Ishikawa (cell line): ENCODE measurements at regions not wholly inside any gene's neighbourhood (a gene's known extent, or its start where the extent isn't known, plus 50 kb on each side); places are given as distances from the start of the nearest gene placed in this dataset.

Experiments used
- CEBPB ChIP-seq: IDR thresholded peaks from 2 replicates; pipeline ENCODE4 v1.6.1; 2012
- CREB1 ChIP-seq: IDR thresholded peaks from 2 replicates; pipeline ENCODE4 v1.6.1; 2012; ENCODE audit warnings: low read depth
- EGR1 ChIP-seq: IDR thresholded peaks from 2 replicates; pipeline ENCODE4 v1.6.1; 2012
- EP300 ChIP-seq: IDR thresholded peaks from 2 replicates; pipeline ENCODE4 v1.6.1; 2012; ENCODE audit warnings: borderline replicate concordance
- FOXM1 ChIP-seq: IDR thresholded peaks from 2 replicates; pipeline ENCODE4 v1.6.1; 2012; ENCODE audit warnings: low read depth, borderline replicate concordance
- NFIC ChIP-seq: IDR thresholded peaks from 2 replicates; pipeline ENCODE4 v1.6.1; 2012
- RAD21 ChIP-seq: IDR thresholded peaks from 2 replicates; pipeline ENCODE4 v1.6.1; 2012; ENCODE audit warnings: low read depth
- TAF1 ChIP-seq: IDR thresholded peaks from 2 replicates; pipeline ENCODE4 v1.6.1; 2012; ENCODE audit warnings: low read depth, mild to moderate bottlenecking
- TCF12 ChIP-seq: IDR thresholded peaks from 2 replicates; pipeline ENCODE4 v1.6.1; 2012; ENCODE audit warnings: low read depth
- TEAD4 ChIP-seq: IDR thresholded peaks from 2 replicates; pipeline ENCODE4 v1.6.1; 2012
- YY1 ChIP-seq: IDR thresholded peaks from 2 replicates; pipeline ENCODE4 v1.6.1; 2012; ENCODE audit warnings: low read depth
- ZBTB7A ChIP-seq: IDR thresholded peaks from 2 replicates; pipeline ENCODE4 v1.6.1; 2012; ENCODE audit warnings: low read depth
- TF ChIP-seq, protein P1 (sequence below): IDR thresholded peaks from 2 replicates; pipeline ENCODE4 v1.6.1; 2012
- TF ChIP-seq, protein P2 (sequence below): IDR thresholded peaks from 2 replicates; pipeline ENCODE4 v1.6.1; 2012
- TF ChIP-seq, protein P3 (sequence below): IDR thresholded peaks from 2 replicates; pipeline ENCODE4 v1.6.1; 2012; ENCODE audit warnings: low read depth, mild to moderate bottlenecking

DNA sequence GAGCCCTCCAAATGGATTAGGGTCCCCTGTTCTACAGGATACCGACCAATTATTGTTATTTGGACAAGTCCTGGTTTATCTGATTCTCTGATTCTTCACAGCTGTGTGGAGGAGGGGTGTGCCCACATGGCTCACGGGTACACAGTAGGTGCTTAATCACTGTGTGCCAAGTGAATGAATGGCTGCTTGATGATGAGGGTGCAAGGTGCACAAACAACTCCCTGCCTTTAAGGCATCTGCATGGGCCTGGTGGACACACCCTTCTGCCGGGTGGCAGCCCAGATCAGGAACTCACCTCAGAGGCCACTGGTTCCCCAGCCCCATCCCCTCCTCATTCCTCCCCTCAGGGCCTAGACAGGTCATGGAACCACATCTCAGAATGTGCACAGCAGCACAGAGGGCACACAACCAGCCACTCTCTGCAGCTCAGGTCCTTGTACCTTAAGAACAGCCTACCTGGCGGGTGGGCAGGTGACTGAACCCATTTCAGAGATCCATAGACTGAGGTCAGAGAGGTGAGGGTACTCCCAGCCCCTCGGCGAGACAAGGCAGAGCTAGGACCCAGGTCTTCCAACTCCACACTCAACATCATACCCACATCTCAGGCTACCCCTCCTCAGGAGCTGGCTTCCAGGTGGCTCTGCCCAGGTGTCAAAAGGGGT is 50.3 kb downstream of the SHANK2 start:
- TF ChIP-seq TEAD4 (no peak), RAD21 (no peak), ZBTB7A (no peak), YY1 (no peak), FOXM1 (no peak), CREB1 (no peak), CEBPB (no peak), TAF1 (no peak), TCF12 (no peak), NFIC (no peak), EP300 (no peak), EGR1 (no peak)
- TF ChIP-seq, protein P1, sequence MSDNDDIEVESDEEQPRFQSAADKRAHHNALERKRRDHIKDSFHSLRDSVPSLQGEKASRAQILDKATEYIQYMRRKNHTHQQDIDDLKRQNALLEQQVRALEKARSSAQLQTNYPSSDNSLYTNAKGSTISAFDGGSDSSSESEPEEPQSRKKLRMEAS, result no peak
- TF ChIP-seq, protein P2, sequence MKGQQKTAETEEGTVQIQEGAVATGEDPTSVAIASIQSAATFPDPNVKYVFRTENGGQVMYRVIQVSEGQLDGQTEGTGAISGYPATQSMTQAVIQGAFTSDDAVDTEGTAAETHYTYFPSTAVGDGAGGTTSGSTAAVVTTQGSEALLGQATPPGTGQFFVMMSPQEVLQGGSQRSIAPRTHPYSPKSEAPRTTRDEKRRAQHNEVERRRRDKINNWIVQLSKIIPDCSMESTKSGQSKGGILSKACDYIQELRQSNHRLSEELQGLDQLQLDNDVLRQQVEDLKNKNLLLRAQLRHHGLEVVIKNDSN, result no peak

DNA sequence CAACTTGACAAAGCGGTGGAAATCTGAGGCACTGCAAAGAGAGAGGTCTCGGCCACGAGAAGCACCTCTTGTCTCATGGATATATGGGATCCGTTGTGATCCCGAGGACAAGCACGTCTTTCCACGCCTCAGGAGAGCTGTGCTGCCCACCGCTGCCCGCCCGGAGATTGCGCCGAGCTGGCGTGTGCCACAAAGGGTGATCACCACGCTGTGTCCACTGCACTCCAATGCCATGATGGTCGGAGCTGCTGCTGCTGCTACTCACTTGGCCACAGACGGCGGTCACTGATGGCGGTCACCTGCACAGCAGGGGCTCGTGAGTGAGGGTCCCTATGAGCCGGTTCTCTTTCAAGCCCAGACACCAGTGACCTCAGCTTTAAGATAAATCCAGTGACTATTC is 51.1 kb downstream of the SHANK2 start:
- no peak for TF ChIP-seq RAD21
- TF ChIP-seq YY1, result no peak
- no peak for TF ChIP-seq CEBPB
- TF ChIP-seq NFIC, result no peak
- TF ChIP-seq EP300, result no peak
- no peak for TF ChIP-seq ZBTB7A
- TF ChIP-seq, protein P3, sequence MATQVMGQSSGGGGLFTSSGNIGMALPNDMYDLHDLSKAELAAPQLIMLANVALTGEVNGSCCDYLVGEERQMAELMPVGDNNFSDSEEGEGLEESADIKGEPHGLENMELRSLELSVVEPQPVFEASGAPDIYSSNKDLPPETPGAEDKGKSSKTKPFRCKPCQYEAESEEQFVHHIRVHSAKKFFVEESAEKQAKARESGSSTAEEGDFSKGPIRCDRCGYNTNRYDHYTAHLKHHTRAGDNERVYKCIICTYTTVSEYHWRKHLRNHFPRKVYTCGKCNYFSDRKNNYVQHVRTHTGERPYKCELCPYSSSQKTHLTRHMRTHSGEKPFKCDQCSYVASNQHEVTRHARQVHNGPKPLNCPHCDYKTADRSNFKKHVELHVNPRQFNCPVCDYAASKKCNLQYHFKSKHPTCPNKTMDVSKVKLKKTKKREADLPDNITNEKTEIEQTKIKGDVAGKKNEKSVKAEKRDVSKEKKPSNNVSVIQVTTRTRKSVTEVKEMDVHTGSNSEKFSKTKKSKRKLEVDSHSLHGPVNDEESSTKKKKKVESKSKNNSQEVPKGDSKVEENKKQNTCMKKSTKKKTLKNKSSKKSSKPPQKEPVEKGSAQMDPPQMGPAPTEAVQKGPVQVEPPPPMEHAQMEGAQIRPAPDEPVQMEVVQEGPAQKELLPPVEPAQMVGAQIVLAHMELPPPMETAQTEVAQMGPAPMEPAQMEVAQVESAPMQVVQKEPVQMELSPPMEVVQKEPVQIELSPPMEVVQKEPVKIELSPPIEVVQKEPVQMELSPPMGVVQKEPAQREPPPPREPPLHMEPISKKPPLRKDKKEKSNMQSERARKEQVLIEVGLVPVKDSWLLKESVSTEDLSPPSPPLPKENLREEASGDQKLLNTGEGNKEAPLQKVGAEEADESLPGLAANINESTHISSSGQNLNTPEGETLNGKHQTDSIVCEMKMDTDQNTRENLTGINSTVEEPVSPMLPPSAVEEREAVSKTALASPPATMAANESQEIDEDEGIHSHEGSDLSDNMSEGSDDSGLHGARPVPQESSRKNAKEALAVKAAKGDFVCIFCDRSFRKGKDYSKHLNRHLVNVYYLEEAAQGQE, result no peak
- TF ChIP-seq, protein P1, result no peak
- no peak for TF ChIP-seq CREB1
- TF ChIP-seq, protein P2, result no peak
- no peak for TF ChIP-seq FOXM1

DNA sequence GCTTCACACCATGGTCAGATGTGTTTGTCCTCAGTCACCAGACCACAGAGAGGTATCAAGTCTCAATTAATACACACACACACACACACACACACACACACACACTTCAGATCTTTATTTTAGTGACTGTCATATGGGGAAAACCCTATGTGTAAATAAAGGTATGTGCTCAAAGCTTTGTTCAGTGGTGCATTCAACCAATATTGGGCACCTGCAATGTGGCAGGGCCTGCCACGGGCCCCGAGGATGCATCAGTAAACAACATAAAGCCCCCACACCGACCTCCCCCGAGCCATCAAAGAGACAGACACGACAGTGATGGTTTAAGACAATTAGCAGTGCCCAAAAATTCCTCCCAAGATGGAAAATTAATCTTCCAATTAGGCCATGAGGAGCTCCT is 51.6 kb downstream of the SHANK2 start:
- TF ChIP-seq YY1 (no peak), TEAD4 (no peak)
- TF ChIP-seq, protein P1, result no peak
- TF ChIP-seq, protein P2, result no peak

DNA sequence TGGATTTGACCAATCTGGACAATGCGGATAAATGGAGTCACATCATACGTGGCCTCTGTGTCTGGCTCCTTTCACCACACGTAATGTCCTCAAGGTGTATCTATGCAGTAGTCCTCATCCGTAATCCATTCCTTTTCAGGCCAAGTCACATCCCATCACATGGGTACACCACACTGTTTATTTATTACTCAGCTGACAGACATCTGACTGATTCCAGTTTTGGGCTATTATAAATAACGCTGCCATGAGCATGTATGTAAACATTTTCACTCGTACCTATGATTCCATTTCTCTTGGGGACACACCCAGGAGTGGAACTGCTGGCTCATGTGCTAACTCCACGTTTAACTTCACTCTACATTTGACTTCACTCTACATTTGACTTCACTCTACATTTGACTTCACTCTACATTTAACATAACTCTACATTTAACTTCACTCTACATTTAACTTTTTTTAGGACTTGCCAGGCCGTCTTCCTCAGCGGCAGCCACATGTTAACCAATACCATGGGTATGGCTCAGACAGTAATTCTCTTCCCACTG is 52.1 kb downstream of the SHANK2 start:
- TF ChIP-seq EP300, result no peak
- TF ChIP-seq RAD21, result no peak
- TF ChIP-seq, protein P2, result no peak
- TF ChIP-seq ZBTB7A, result no peak
- no peak for TF ChIP-seq YY1
- TF ChIP-seq CREB1, result no peak
- TF ChIP-seq, protein P1, result no peak
- TF ChIP-seq, protein P3, result no peak
- TF ChIP-seq TAF1, result no peak
- no peak for TF ChIP-seq CEBPB
- TF ChIP-seq EGR1, result no peak
